Fibroblast of skin of right biceps (primary cell): ENCODE measurements at regions not wholly inside any gene's neighbourhood (a gene's known extent, or its start where the extent isn't known, plus 50 kb on each side); places are given as distances from the start of the nearest gene placed in this dataset.

ENCODE experiments used
- DNase-seq: peaks from one replicate; pipeline ENCODE4 v3.0.0-alpha.2; 2013

- no peak for DNase-seq
Measured at GRCh38 chr4:163582703-163583102, 88.2 kb downstream of the TMA16 start.

GRCh38 chr4:163587867-163588266, 93.4 kb downstream of the TMA16 start:
- peak; percentile 59 for DNase-seq

GRCh38 chr4:163588532-163588931, 94.0 kb downstream of the TMA16 start:
- DNase-seq = no peak

- no peak for DNase-seq
Measured at GRCh38 chr4:163590103-163590502, 95.6 kb downstream of the TMA16 start.

- no peak for DNase-seq
Measured at GRCh38 chr4:163590619-163591264, 96.3 kb downstream of the TMA16 start.

GRCh38 chr4:163591614-163592020, 97.1 kb downstream of the TMA16 start:
- DNase-seq = no peak

GRCh38 chr4:163592212-163592611, 97.7 kb downstream of the TMA16 start:
- DNase-seq = no peak

GRCh38 chr4:163595580-163595979, 101.1 kb downstream of the TMA16 start:
- DNase-seq = no peak

GRCh38 chr4:163598028-163598427, 103.5 kb downstream of the TMA16 start:
- DNase-seq = no peak

GRCh38 chr4:163598489-163598888, 104.0 kb downstream of the TMA16 start:
- no peak for DNase-seq

- no peak for DNase-seq
Measured at GRCh38 chr4:163600727-163601126, 106.2 kb downstream of the TMA16 start.

GRCh38 chr4:163603257-163603656, 108.8 kb downstream of the TMA16 start:
- DNase-seq = no peak

- no peak for DNase-seq
Measured at GRCh38 chr4:163606896-163607691, 112.6 kb downstream of the TMA16 start.

- no peak for DNase-seq
Measured at GRCh38 chr4:163609019-163609418, 114.5 kb downstream of the TMA16 start.

- no peak for DNase-seq
Measured at GRCh38 chr4:163610648-163611047, 116.2 kb downstream of the TMA16 start.

- DNase-seq = no peak
Measured at GRCh38 chr4:163611182-163611581, 116.7 kb downstream of the TMA16 start.

GRCh38 chr4:163611784-163612445, 117.4 kb downstream of the TMA16 start:
- no peak for DNase-seq

GRCh38 chr4:163612762-163613161, 118.3 kb downstream of the TMA16 start:
- DNase-seq = no peak

GRCh38 chr4:163613383-163613782, 118.9 kb downstream of the TMA16 start:
- DNase-seq = no peak

GRCh38 chr4:163614866-163615265, 120.4 kb downstream of the TMA16 start:
- no peak for DNase-seq

- DNase-seq = no peak
Measured at GRCh38 chr4:163618845-163619244, 124.4 kb downstream of the TMA16 start.

- DNase-seq = no peak
Measured at GRCh38 chr4:163620738-163621137, 126.2 kb downstream of the TMA16 start.

GRCh38 chr4:163621821-163622220, 127.3 kb downstream of the TMA16 start:
- no peak for DNase-seq
